ENCODE measurements at regions not wholly inside any gene's neighbourhood (a gene's known extent, or its start where the extent isn't known, plus 50 kb on each side); places are given as distances from the start of the nearest gene placed in this dataset.

DNA sequence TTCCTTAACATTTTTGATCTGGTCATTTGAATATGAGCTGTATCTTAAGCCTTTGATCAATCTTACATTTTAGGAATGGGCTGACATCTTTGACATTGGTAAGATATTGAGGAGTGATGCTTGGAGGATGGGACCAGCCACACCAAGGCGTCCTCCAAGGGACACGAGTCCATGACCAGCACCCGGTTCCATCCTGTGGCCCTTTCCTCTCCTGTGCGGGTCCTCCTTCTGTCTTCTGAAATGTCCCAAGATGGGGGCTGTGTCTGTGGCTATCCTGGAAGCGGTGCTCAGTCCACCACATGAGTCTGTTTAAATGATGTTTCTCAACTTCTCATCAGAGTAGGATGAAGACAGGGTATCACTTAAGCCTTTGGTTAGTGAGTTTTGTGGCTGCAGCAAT is 67.3 kb upstream of the SHH start (continued):
- TF ChIP-seq MTA3 (CRISPR knock-in tag; IDR thresholded peaks at IDR 0.05) = no peak

DNA sequence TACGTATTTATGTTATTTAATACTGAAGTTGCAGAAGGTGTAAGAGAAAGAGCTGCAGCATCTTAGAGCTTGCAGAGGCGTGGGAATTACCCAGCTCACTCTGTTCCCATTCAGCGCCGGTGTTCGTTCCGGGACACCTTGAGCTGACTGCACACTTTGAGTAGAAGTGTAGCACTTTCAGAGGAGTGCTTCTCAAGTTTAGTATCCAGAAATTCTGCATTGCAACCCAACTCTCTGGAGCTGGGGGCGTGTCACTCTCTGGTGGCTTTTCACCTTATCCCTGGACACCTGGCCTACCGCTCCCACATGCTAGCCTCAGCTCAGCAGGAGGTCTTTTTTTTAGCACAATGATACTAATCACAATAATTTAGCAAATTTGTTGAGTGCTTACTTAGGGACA is 66.4 kb upstream of the SHH start:
- H3K4me2 ChIP-seq (ENCODE audit: low read depth, low read length) = no peak overlapping the region
- H3K27ac ChIP-seq (ENCODE audit: extremely low read length, insufficient read depth, low read length) = no peak overlapping the region
- no peaks in the 10 kb centered on the region for H4K20me1 ChIP-seq (ENCODE audit: insufficient read depth, low read length)
- in situ Hi-C loops (cut with HindIII; ENCODE audit: extremely low pct_ligation_motif_present, low pct_unique_long_range_greater_than_20kb) (no loop called here), intact Hi-C loops (cut with micrococcal nuclease; ENCODE audit: unreplicated experiment) (no loop called here)
- H3K4me1 ChIP-seq (ENCODE audit: insufficient read depth, low read length) = no peaks in the 10 kb centered on the region
- no peak for FAIRE-seq
- H3K79me2 ChIP-seq (ENCODE audit: insufficient read depth, low read length) = no peaks in the 10 kb centered on the region
- ChIA-PET CTCF (ENCODE audit: low intra/inter-chr PET ratio, low total read pairs) (no interaction called here), POLR2A (no interaction called here)
- BruUV-seq (replicated peaks) = no TSS peak
- H3K36me3 ChIP-seq (replicated peaks in 1 of 2; ENCODE audit: control insufficient read depth in 1 of 2, insufficient read depth in 2 of 2, low read length in 2 of 2) = no peaks in the 10 kb centered on the region
- H3K4me3 ChIP-seq (replicated peaks in 1 of 3; ENCODE audit: insufficient read depth in 1 of 3, low read depth in 2 of 3, low read length in 3 of 3) = no peak overlapping the region
- H3K27me3 ChIP-seq (ENCODE audit: control insufficient read depth in 1 of 2, insufficient read depth in 2 of 2, low read length in 2 of 2) = peaks cover 2 to 25% of the 10 kb centered on the region in 2 experiments; a peak in 4 of 5 replicates
- no peak overlapping the region for H2AFZ ChIP-seq (ENCODE audit: low read length)
- no peak for DNase-seq (ENCODE audit: low spot score)
- 61% methylated on average over 8 of the region's 8 CpGs for WGBS (ENCODE audit: low lambda C conversion rate)
- ATAC-seq = no peak
- H3K9ac ChIP-seq (ENCODE audit: insufficient read depth, low read depth, low read length) = no peak overlapping the region
- no peaks in the 10 kb centered on the region for H3K9me3 ChIP-seq (ENCODE audit: low read length)
- no peak for TF ChIP-seq ZNF468 (CRISPR knock-in tag; IDR thresholded peaks at IDR 0.05)
- TF ChIP-seq ARHGAP35 (CRISPR knock-in tag; IDR thresholded peaks at IDR 0.05; ENCODE audit: borderline replicate concordance) = no peak
- TF ChIP-seq, protein P1, sequence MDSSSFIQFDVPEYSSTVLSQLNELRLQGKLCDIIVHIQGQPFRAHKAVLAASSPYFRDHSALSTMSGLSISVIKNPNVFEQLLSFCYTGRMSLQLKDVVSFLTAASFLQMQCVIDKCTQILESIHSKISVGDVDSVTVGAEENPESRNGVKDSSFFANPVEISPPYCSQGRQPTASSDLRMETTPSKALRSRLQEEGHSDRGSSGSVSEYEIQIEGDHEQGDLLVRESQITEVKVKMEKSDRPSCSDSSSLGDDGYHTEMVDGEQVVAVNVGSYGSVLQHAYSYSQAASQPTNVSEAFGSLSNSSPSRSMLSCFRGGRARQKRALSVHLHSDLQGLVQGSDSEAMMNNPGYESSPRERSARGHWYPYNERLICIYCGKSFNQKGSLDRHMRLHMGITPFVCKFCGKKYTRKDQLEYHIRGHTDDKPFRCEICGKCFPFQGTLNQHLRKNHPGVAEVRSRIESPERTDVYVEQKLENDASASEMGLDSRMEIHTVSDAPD (CRISPR knock-in tag; IDR thresholded peaks at IDR 0.05) = no peak
- TF ChIP-seq, protein P2, sequence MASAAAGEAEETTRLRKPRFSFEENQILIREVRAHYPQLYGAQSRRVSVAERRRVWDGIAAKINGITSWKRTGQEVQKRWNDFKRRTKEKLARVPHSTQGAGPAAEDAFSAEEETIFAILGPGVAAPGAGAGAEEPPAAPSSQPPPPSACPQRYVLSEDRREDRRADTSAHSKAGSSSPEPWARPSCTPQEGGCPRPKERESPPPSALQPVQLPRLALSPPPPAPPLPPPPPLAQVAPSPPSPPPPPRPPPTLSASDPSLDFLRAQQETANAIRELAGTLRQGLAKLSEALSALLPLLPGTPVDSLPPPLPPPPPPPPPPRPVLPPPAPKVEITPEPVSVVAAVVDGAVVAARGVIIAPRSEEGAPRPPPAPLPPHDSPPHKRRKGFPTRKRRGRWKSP (CRISPR knock-in tag; IDR thresholded peaks at IDR 0.05) = no peak
- TF ChIP-seq NFRKB (IDR thresholded peaks at IDR 0.05) = no peak
- TF ChIP-seq ZNF251 (CRISPR knock-in tag; IDR thresholded peaks at IDR 0.05) = no peak
- TF ChIP-seq YEATS4 (CRISPR knock-in tag; IDR thresholded peaks at IDR 0.05; ENCODE audit: borderline replicate concordance) = no peak
- TF ChIP-seq, protein P3, sequence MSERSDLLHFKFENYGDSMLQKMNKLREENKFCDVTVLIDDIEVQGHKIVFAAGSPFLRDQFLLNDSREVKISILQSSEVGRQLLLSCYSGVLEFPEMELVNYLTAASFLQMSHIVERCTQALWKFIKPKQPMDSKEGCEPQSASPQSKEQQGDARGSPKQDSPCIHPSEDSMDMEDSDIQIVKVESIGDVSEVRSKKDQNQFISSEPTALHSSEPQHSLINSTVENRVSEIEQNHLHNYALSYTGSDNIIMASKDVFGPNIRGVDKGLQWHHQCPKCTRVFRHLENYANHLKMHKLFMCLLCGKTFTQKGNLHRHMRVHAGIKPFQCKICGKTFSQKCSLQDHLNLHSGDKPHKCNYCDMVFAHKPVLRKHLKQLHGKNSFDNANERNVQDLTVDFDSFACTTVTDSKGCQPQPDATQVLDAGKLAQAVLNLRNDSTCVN (CRISPR knock-in tag; IDR thresholded peaks at IDR 0.05; ENCODE audit: borderline replicate concordance) = no peak
- no peak for TF ChIP-seq ATRX (CRISPR knock-in tag; IDR thresholded peaks at IDR 0.05; ENCODE audit: borderline replicate concordance)
- no peak for TF ChIP-seq ZNF570 (CRISPR knock-in tag; IDR thresholded peaks at IDR 0.05; ENCODE audit: borderline replicate concordance)
- no peak for TF ChIP-seq TAF15 (IDR thresholded peaks at IDR 0.05; ENCODE audit: low read depth, low read length, poor library complexity, severe bottlenecking)
- no peak for TF ChIP-seq GZF1 (CRISPR knock-in tag; IDR thresholded peaks at IDR 0.05)
- TF ChIP-seq ZNF549 (CRISPR knock-in tag; IDR thresholded peaks at IDR 0.05) = no peak
- TF ChIP-seq ZNF337 (CRISPR knock-in tag; IDR thresholded peaks at IDR 0.05; ENCODE audit: borderline replicate concordance, low read depth) = no peak
- TF ChIP-seq, protein P4, sequence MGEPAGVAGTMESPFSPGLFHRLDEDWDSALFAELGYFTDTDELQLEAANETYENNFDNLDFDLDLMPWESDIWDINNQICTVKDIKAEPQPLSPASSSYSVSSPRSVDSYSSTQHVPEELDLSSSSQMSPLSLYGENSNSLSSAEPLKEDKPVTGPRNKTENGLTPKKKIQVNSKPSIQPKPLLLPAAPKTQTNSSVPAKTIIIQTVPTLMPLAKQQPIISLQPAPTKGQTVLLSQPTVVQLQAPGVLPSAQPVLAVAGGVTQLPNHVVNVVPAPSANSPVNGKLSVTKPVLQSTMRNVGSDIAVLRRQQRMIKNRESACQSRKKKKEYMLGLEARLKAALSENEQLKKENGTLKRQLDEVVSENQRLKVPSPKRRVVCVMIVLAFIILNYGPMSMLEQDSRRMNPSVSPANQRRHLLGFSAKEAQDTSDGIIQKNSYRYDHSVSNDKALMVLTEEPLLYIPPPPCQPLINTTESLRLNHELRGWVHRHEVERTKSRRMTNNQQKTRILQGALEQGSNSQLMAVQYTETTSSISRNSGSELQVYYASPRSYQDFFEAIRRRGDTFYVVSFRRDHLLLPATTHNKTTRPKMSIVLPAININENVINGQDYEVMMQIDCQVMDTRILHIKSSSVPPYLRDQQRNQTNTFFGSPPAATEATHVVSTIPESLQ (CRISPR knock-in tag; conservative IDR thresholded peaks at IDR 0.05) = no peak
- no peak for TF ChIP-seq ZNF547 (CRISPR knock-in tag; IDR thresholded peaks at IDR 0.05)

All from HepG2 (cell line).